HCT116 (cell line): ENCODE measurements at regions not wholly inside any gene's neighbourhood (a gene's known extent, or its start where the extent isn't known, plus 50 kb on each side); places are given as distances from the start of the nearest gene placed in this dataset.

Experiments
- CTCF ChIP-seq, 3 experiments: fragments of 200-600 bp in 1 of 3; sonication (generic) in 1 of 3; IDR thresholded peaks in 2 of 3; conservative IDR thresholded peaks in 1 of 3; 2 replicates each; pipeline ENCODE4 v1.5.1; 2012 to 2017; ENCODE audit warnings: low read depth in 2 of 3, low read length in 2 of 3, antibody characterized with exemption in 1 of 3, borderline replicate concordance in 1 of 3, control low read depth in 1 of 3, mild to moderate bottlenecking in 1 of 3, mixed read lengths in 1 of 3, mixed run types in 1 of 3, moderate library complexity in 1 of 3; ENCODE audit not compliant: insufficient read depth in 1 of 3
- EGR1 ChIP-seq: IDR thresholded peaks from 2 replicates; pipeline ENCODE4 v1.6.1; 2012; ENCODE audit warnings: low read depth
- EZH2phosphoT487 ChIP-seq: fragments of 200-600 bp; IDR thresholded peaks from 2 replicates; pipeline ENCODE4 v1.6.1; 2018; ENCODE audit warnings: antibody characterized with exemption, borderline replicate concordance
- FOSL1 ChIP-seq: IDR thresholded peaks from 2 replicates; pipeline ENCODE4 v1.6.1; 2012; ENCODE audit warnings: low read depth
- POLR2A ChIP-seq: IDR thresholded peaks from 2 replicates; pipeline ENCODE4 v1.7.0; 2011; ENCODE audit warnings: borderline replicate concordance; ENCODE audit not compliant: insufficient read depth, insufficient read length; ENCODE audit errors: extremely low read depth
- POLR2AphosphoS5 ChIP-seq: IDR thresholded peaks from 2 replicates; pipeline ENCODE4 v1.6.1; 2011; ENCODE audit warnings: mild to moderate bottlenecking, low read depth, low read length, moderate library complexity
- TCF7L2 ChIP-seq: IDR thresholded peaks from 2 replicates; pipeline ENCODE4 v1.7.0; 2011; ENCODE audit warnings: borderline replicate concordance, inconsistent platforms; ENCODE audit not compliant: insufficient read depth, insufficient read length; ENCODE audit errors: extremely low read depth

GRCh38 chr12:126087692-126088091, 1022.5 kb downstream of the AACS start:
- TF ChIP-seq CTCF (IDR thresholded peaks at IDR 0.05 in 2 of 3, conservative IDR thresholded peaks at IDR 0.05 in 1 of 3; ENCODE audit: borderline replicate concordance in 1 of 3, insufficient read depth in 1 of 3, low read depth in 2 of 3, low read length in 2 of 3): no peak
- TF ChIP-seq POLR2AphosphoS5: no peak
- TF ChIP-seq EZH2phosphoT487: no peak
- TF ChIP-seq FOSL1: no peak
- no peak for TF ChIP-seq POLR2A
- no peak for TF ChIP-seq TCF7L2
- no peak for TF ChIP-seq EGR1
